HepG2 (cell line): ENCODE measurements at regions not wholly inside any gene's neighbourhood (a gene's known extent, or its start where the extent isn't known, plus 50 kb on each side); places are given as distances from the start of the nearest gene placed in this dataset.

Source experiments
- ATAC-seq: fragments of 200-7000 bp; cut with Tn5 transposase; 3 replicates; pipeline ENCODE4 v1.9.1; 2020; ENCODE audit warnings: mild to moderate bottlenecking, moderate library complexity
- BruUV-seq: library from RNA; stranded (reverse); fragments of 400-500 nt; replicated peaks from 2 replicates; lab custom pipeline; 2021; lab: Mats Ljungman, UMichigan
- CTCF ChIA-PET: fragments of 300-600 bp; formaldehyde crosslinking; extraction: SDS; loops from one replicate; lab custom pipeline; 2021; ENCODE audit warnings: low total read pairs, inconsistent platforms, low intra/inter-chr PET ratio; lab: Yijun Ruan, JAX
- POLR2A ChIA-PET: fragments of 350-600 bp; sonication (Branson Sonifier 250); formaldehyde crosslinking; loops from one replicate; lab custom pipeline; 2020; ENCODE audit warnings: antibody characterized with exemption, inconsistent platforms; lab: Yijun Ruan, JAX
- DNase-seq: peaks from one replicate; pipeline ENCODE4 v3.0.0-alpha.2; 2015; ENCODE audit warnings: low spot score
- FAIRE-seq: peaks from 3 replicates; lab custom pipeline; 2011; peaks lifted over from hg19 to GRCh38; lab: Jason Lieb, UNC
- H2AFZ ChIP-seq: one replicate; pipeline ENCODE4 v1.6.1; 2011; ENCODE audit warnings: low read length, inconsistent platforms
- H3K27ac ChIP-seq: fragments of 300-600 bp; 3 replicates; pipeline ENCODE4 v1.8.0; 2011; ENCODE audit warnings: mixed run types, mild to moderate bottlenecking, mixed read lengths, low read length, inconsistent platforms; ENCODE audit not compliant: insufficient read depth; ENCODE audit errors: extremely low read length
- H3K27me3 ChIP-seq, 2 experiments: fragments of 200-600 bp in 1 of 2; 2 replicates in 1 of 2; 3 replicates in 1 of 2; pipeline versions ENCODE4 v1.6.0 to v1.8.0; 2011; ENCODE audit warnings: low read length in 2 of 2, mild to moderate bottlenecking in 2 of 2, moderate library complexity in 2 of 2, inconsistent platforms in 1 of 2; ENCODE audit not compliant: insufficient read depth in 2 of 2, control insufficient read depth in 1 of 2
- H3K36me3 ChIP-seq, 2 experiments: fragments of 200-600 bp in 1 of 2; replicated peaks in 1 of 2; 2 replicates in 1 of 2; 3 replicates in 1 of 2; pipeline versions ENCODE4 v1.5.1 to v1.8.0; 2011; ENCODE audit warnings: low read length in 2 of 2, inconsistent platforms in 1 of 2; ENCODE audit not compliant: insufficient read depth in 2 of 2, control insufficient read depth in 1 of 2
- H3K4me1 ChIP-seq: 2 replicates; pipeline ENCODE4 v1.5.1; 2012; ENCODE audit warnings: low read length, inconsistent platforms; ENCODE audit not compliant: insufficient read depth
- H3K4me2 ChIP-seq: 2 replicates; pipeline ENCODE4 v1.6.0; 2011; ENCODE audit warnings: low read depth, low read length, inconsistent platforms
- H3K4me3 ChIP-seq, 3 experiments: fragments of 200-600 bp in 1 of 3; sonication (generic), shearing (Covaris generic) in 1 of 3; replicated peaks in 1 of 3; 2 replicates each; pipeline ENCODE4 v1.5.1; 2011 to 2016; ENCODE audit warnings: low read length in 3 of 3, inconsistent platforms in 2 of 3, low read depth in 2 of 3, mild to moderate bottlenecking in 2 of 3, control low read depth in 1 of 3, mixed read lengths in 1 of 3; ENCODE audit not compliant: insufficient read depth in 1 of 3
- H3K79me2 ChIP-seq: one replicate; pipeline ENCODE4 v1.6.1; 2011; ENCODE audit warnings: low read length, inconsistent platforms; ENCODE audit not compliant: insufficient read depth
- H3K9ac ChIP-seq: 2 replicates; pipeline ENCODE4 v1.6.0; 2011; ENCODE audit warnings: mild to moderate bottlenecking, low read depth, low read length, inconsistent platforms; ENCODE audit not compliant: insufficient read depth
- H3K9me3 ChIP-seq: 2 replicates; pipeline ENCODE4 v1.5.1; 2012; ENCODE audit warnings: mild to moderate bottlenecking, low read length
- H4K20me1 ChIP-seq: 2 replicates; pipeline ENCODE4 v1.6.0; 2011; ENCODE audit warnings: inconsistent platforms, mild to moderate bottlenecking, low read length, moderate library complexity; ENCODE audit not compliant: insufficient read depth
- JUNB ChIP-seq: sonication (generic); formaldehyde crosslinking; IDR thresholded peaks from 2 replicates; pipeline ENCODE4 v1.8.0; 2022; ENCODE audit warnings: missing genetic modification reagents, mild to moderate bottlenecking, borderline replicate concordance
- RFX1 ChIP-seq: fragments of 450-650 bp; IDR thresholded peaks from 2 replicates; pipeline ENCODE4 v1.6.1; 2017
- ZMYM4 ChIP-seq: sonication (generic); formaldehyde crosslinking; IDR thresholded peaks from 2 replicates; pipeline ENCODE4 v1.8.1; 2023; ENCODE audit warnings: mild to moderate bottlenecking, missing genetic modification reagents
- ZNF121 ChIP-seq: sonication (generic); formaldehyde crosslinking; IDR thresholded peaks from 2 replicates; pipeline ENCODE4 v1.5.0; 2020; ENCODE audit warnings: mild to moderate bottlenecking, missing genetic modification reagents
- ZNF232 ChIP-seq: sonication (generic); formaldehyde crosslinking; IDR thresholded peaks from 2 replicates; pipeline ENCODE4 v1.4.0; 2020; ENCODE audit warnings: missing genetic modification reagents, borderline replicate concordance
- ZNF260 ChIP-seq: sonication (generic); formaldehyde crosslinking; IDR thresholded peaks from 2 replicates; pipeline ENCODE4 v1.4.0; 2020; ENCODE audit warnings: missing genetic modification reagents, low read depth, mild to moderate bottlenecking, borderline replicate concordance
- ZNF367 ChIP-seq: sonication (generic); formaldehyde crosslinking; IDR thresholded peaks from 2 replicates; pipeline ENCODE4 v1.4.0; 2020; ENCODE audit warnings: missing genetic modification reagents, borderline replicate concordance
- ZNF441 ChIP-seq: sonication (generic); formaldehyde crosslinking; IDR thresholded peaks from 2 replicates; pipeline ENCODE4 v1.7.0; 2021; ENCODE audit warnings: missing genetic modification reagents, borderline replicate concordance
- ZNF563 ChIP-seq: sonication (generic); formaldehyde crosslinking; IDR thresholded peaks from 2 replicates; pipeline ENCODE4 v1.8.0; 2022; ENCODE audit warnings: mild to moderate bottlenecking, moderate library complexity, missing genetic modification reagents
- ZNF576 ChIP-seq: sonication (generic); formaldehyde crosslinking; IDR thresholded peaks from 2 replicates; pipeline ENCODE4 v1.4.0; 2020; ENCODE audit warnings: mild to moderate bottlenecking, missing genetic modification reagents
- ZNF607 ChIP-seq: sonication (generic); formaldehyde crosslinking; IDR thresholded peaks from 2 replicates; pipeline ENCODE4 v1.5.1; 2020; ENCODE audit warnings: missing genetic modification reagents, mild to moderate bottlenecking, borderline replicate concordance
- ZNF75D ChIP-seq: sonication (generic); formaldehyde crosslinking; IDR thresholded peaks from 2 replicates; pipeline ENCODE4 v1.8.1; 2023; ENCODE audit warnings: missing genetic modification reagents, mild to moderate bottlenecking, borderline replicate concordance
- WGBS: methylation state at CpG from one replicate; pipeline ENCODE4 v1.1.6; 2017; ENCODE audit warnings: low lambda C conversion rate; 5-methylcytosine and 5-hydroxymethylcytosine counted together
- in situ Hi-C: cut with HindIII; loops from 2 replicates; pipeline ENCODE4 v1.10.0; 2017; ENCODE audit warnings: low pct_unique_long_range_greater_than_20kb; ENCODE audit not compliant: extremely low pct_ligation_motif_present
- intact Hi-C: fragments of 100-400 bp; cut with micrococcal nuclease; formaldehyde crosslinking; loops from one replicate; pipeline ENCODE4 v1.10.0; 2022; ENCODE audit not compliant: unreplicated experiment
- TF ChIP-seq, protein P1 (sequence below): sonication (generic); formaldehyde crosslinking; IDR thresholded peaks from 2 replicates; pipeline ENCODE4 v1.5.0; 2020; ENCODE audit warnings: missing genetic modification reagents, mild to moderate bottlenecking, borderline replicate concordance
- TF ChIP-seq, protein P2 (sequence below): sonication (generic); formaldehyde crosslinking; IDR thresholded peaks from 2 replicates; pipeline ENCODE4 v1.4.0; 2020; ENCODE audit warnings: mild to moderate bottlenecking, missing genetic modification reagents

DNA sequence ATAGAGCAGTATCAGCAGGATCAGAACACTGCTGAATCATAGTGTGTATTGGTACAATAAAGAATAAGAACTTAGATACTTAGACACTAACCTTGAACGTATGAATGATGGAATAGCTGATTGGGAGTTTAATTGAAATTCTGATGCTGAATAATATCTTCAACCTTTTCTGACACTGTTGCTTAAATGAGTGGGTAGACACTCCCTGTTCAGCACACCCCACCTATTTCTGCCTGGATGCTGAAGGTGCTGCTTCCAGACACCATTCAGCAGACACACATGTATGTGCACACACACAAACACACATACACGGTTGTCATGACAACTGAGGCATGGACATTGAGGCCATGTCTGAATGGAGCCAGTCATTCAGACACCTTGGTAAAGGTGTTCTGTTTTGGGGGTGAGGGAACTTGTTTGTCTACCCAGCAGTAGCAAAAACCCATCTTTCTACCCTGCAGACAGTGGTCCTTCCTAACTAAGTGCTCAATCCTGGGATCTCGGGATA lies 54.3 kb downstream of the TMEM215 start:
- H3K9ac ChIP-seq: no peak overlapping the region
- FAIRE-seq (no peak), ATAC-seq (no peak), DNase-seq (no peak)
- H3K79me2 ChIP-seq: no peaks in the 10 kb centered on the region
- no peaks in the 10 kb centered on the region for H3K4me1 ChIP-seq
- in situ Hi-C loops: no loop called here
- H3K4me3 ChIP-seq: no peak overlapping the region
- WGBS: 1% methylated on average over 3 of the region's 3 CpGs
- no peak overlapping the region for H2AFZ ChIP-seq
- BruUV-seq: no TSS peak
- H3K4me2 ChIP-seq: no peak overlapping the region
- H3K27ac ChIP-seq: no peak overlapping the region
- ChIA-PET POLR2A (no interaction called here), CTCF (no interaction called here)
- H3K36me3 ChIP-seq: no peaks in the 10 kb centered on the region
- H4K20me1 ChIP-seq: no peaks in the 10 kb centered on the region
- intact Hi-C loops: no loop called here
- TF ChIP-seq ZNF563 (CRISPR knock-in tag): no peak
- TF ChIP-seq JUNB (CRISPR knock-in tag): no peak
- peak; percentile 54; the same call in 1 of the 2 replicates for TF ChIP-seq RFX1
- TF ChIP-seq ZNF232 (CRISPR knock-in tag): no peak
- no peaks in the 10 kb centered on the region for H3K9me3 ChIP-seq
- H3K27me3 ChIP-seq: no peaks in the 10 kb centered on the region

GRCh38 chr9:32839013-32839885 lies 55.9 kb downstream of the TMEM215 start:
- 13% methylated on average over 6 of the region's 7 CpGs for WGBS
- intact Hi-C loops (no loop called here), in situ Hi-C loops (no loop called here)
- ChIA-PET POLR2A (no interaction called here), CTCF (no interaction called here)
- H3K9me3 ChIP-seq: no peaks in the 10 kb centered on the region
- no peaks in the 10 kb centered on the region for H3K4me1 ChIP-seq
- no peaks in the 10 kb centered on the region for H3K79me2 ChIP-seq
- DNase-seq: no peak
- H3K27me3 ChIP-seq: no peaks in the 10 kb centered on the region; a peak in 1 of 5 replicates
- H3K27ac ChIP-seq: no peak overlapping the region
- H4K20me1 ChIP-seq: no peaks in the 10 kb centered on the region
- no TSS peak for BruUV-seq
- no peak overlapping the region for H3K4me2 ChIP-seq
- no peak for ATAC-seq
- H3K9ac ChIP-seq: no peak overlapping the region
- no peaks in the 10 kb centered on the region for H3K36me3 ChIP-seq
- FAIRE-seq: no peak
- TF ChIP-seq ZNF260 (CRISPR knock-in tag): no peak
- no peak for TF ChIP-seq ZMYM4 (CRISPR knock-in tag)
- TF ChIP-seq ZNF607: no peak
- TF ChIP-seq ZNF576 (CRISPR knock-in tag): no peak
- no peak for TF ChIP-seq ZNF75D (CRISPR knock-in tag)
- TF ChIP-seq, protein P1, sequence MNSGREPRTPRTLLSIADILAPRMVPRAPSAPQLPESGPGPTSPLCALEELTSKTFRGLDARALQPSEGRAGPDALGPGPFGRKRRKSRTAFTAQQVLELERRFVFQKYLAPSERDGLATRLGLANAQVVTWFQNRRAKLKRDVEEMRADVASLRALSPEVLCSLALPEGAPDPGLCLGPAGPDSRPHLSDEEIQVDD (CRISPR knock-in tag): no peak
- no peak for TF ChIP-seq ZNF367
- TF ChIP-seq ZNF441 (CRISPR knock-in tag): no peak
- TF ChIP-seq, protein P2, sequence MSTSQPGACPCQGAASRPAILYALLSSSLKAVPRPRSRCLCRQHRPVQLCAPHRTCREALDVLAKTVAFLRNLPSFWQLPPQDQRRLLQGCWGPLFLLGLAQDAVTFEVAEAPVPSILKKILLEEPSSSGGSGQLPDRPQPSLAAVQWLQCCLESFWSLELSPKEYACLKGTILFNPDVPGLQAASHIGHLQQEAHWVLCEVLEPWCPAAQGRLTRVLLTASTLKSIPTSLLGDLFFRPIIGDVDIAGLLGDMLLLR (CRISPR knock-in tag): no peak
- TF ChIP-seq ZNF121 (CRISPR knock-in tag): no peak
- H2AFZ ChIP-seq: no peak overlapping the region
- no peak overlapping the region for H3K4me3 ChIP-seq
